ENCODE measurements at regions not wholly inside any gene's neighbourhood (a gene's known extent, or its start where the extent isn't known, plus 50 kb on each side); places are given as distances from the start of the nearest gene placed in this dataset.

DNA sequence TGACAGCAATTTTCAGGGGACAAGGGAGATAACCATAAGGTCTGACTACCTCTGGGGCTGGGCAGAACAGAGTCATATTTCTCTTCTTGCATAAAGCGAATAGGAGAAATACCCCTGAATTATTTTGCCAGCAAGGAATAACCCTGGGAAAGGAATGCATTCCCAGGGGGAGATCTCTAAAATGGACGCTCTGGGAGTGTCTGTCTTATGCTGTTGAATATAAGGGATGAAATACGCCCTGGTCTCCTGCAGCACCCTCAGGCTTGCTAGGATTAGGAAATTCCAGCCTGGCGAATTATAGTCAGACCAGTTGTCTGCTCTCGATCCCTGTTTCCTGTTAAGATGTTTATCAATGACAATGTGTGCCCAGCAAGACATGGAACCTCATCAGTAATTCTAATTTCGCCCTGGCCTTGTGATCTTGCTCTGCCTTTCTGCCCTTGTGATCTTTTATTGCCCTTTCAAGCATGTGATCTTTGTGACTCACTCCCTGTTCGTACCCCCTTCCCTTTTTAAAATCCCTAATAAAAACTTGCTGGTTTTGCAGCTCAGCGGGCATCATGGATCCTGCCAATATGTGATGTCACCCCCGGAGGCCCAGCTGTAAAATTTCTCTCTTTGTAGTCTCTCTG is 221.6 kb upstream of the HS3ST5 start:
- no peak for DNase-seq (ENCODE audit: low spot score)
- intact Hi-C loops (cut with DNase I): no loop called here

DNA sequence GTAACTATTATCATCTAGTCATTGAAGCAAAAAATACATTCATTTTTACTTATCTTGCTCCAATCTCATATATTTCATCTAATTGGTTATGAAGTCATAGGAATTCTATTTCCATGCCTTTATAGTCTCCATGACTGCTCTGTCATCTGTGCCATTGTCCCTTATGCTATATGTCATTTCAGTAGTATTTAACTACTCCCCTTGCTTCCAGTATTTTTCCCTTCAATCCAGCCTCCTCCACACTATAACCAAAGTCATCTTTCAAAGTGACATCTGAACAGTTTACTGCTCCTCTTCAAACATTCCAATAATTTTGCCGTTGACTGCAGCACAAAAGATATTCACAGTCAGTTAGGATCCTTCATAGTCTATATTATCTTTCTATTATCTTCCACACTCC is 216.6 kb upstream of the HS3ST5 start:
- intact Hi-C loops (cut with DNase I): no loop called here
- DNase-seq (ENCODE audit: low spot score): no peak

GRCh38 chr6:114558153-114558552 is 215.3 kb upstream of the HS3ST5 start:
- intact Hi-C loops (cut with DNase I): no loop called here

GRCh38 chr6:114556846-114557488 is 214.1 kb upstream of the HS3ST5 start:
- no peak for DNase-seq (ENCODE audit: low spot score)
- intact Hi-C loops (cut with DNase I): no loop called here

More at GRCh38 chr6:114558153-114558552, 215.3 kb upstream of the HS3ST5 start:
- no peak for DNase-seq (ENCODE audit: low spot score)

GRCh38 chr6:114550316-114550715 is 207.5 kb upstream of the HS3ST5 start:
- DNase-seq (ENCODE audit: low spot score): no peak
- intact Hi-C loops (cut with DNase I): no loop called here

GRCh38 chr6:114543696-114544095 is 200.9 kb upstream of the HS3ST5 start:
- DNase-seq (ENCODE audit: low spot score): no peak
- intact Hi-C loops (cut with DNase I): no loop called here

DNA sequence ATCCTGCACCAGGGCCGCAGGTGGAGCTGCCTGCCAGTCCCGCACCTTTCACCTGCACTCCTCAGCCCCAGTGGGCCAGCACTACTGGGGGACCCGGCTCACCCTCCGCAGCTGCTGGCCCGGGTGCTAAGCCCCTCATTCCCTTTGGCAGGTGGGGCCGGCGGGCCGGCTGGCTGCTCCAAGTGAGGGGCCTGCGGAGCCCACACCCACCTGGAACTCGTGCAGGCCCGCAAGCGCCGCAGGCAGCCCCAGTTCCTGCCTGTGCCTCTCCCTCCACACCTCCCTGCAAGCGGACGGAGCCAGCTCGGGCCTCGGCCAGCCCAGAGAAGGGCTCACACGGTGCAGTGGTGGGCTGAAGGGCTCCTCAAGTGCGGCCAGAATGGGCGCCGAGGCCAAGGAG is 199.0 kb upstream of the HS3ST5 start:
- DNase-seq (ENCODE audit: low spot score): no peak
- intact Hi-C loops (cut with DNase I): no loop called here

DNA sequence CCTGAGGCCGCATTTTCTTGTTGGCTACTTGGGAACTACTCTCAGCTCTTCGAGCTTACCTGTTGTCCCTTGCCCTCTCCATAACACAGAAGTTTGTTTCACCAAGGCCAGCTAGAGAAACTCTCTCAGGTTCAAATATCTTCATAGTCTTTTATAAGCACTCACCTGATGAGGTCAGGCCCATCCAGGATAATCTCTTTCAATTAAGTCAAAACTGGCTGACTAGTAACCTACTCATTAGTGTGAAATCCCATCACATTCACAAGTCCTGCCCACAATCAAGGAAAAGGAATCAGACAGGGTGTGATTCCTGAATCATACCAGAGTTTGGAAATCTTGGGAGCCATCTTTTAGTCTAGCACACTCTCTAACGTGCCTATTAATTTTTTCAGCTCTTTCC is 195.2 kb upstream of the HS3ST5 start:
- DNase-seq (ENCODE audit: low spot score): no peak
- intact Hi-C loops (cut with DNase I): no loop called here

- DNase-seq (ENCODE audit: low spot score): no peak
- intact Hi-C loops (cut with DNase I): no loop called here
Observed at GRCh38 chr6:114534813-114535212, 192.0 kb upstream of the HS3ST5 start.

- intact Hi-C loops (cut with DNase I): no loop called here
- no peak for DNase-seq (ENCODE audit: low spot score)
Observed at GRCh38 chr6:114524081-114524480, 181.3 kb upstream of the HS3ST5 start.

GRCh38 chr6:114523508-114523907 is 180.7 kb upstream of the HS3ST5 start:
- no peak for DNase-seq (ENCODE audit: low spot score)
- intact Hi-C loops (cut with DNase I): no loop called here

DNA sequence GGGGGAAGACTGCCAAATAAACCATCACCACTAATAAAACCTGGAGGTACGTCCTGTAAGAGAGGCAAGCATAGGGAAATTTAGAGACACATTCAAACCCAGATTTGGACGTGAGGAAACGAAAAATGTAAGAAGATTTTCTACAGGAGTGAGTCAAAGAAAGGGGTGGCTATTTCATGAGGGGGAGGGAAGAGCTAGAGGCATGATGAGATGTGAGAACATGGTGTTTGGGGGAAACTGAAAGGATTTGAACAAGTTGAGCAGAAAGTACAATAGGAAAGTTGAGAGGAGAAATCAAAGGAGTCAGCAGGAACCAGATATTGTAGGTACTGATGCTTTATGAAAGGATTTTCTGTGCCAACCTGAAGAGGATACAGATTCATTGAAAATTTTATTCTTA is 179.1 kb upstream of the HS3ST5 start:
- no peak for DNase-seq (ENCODE audit: low spot score)
- intact Hi-C loops (cut with DNase I): no loop called here

DNA sequence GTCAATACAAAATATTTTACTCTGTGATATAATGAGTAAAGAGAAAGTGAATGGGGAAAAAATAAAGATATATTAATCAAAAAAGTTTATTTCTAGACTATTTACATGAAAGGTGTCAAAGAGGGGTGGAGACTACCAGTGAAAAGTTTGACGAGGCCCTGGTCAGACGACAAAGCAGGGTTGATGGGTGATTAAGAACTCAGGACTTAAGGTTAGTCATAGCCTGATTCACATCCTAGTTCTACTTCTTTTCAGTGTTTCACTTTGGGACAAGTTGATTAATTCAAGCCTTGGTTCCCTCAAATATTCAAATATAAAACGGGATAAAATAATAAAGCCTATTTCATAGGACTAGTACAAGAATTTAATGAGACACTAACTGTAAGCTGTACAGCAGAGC is 178.2 kb upstream of the HS3ST5 start:
- no peak for DNase-seq (ENCODE audit: low spot score)
- intact Hi-C loops (cut with DNase I): no loop called here

- intact Hi-C loops (cut with DNase I): no loop called here
- DNase-seq (ENCODE audit: low spot score): no peak
Observed at GRCh38 chr6:114514170-114514569, 171.3 kb upstream of the HS3ST5 start.

DNA sequence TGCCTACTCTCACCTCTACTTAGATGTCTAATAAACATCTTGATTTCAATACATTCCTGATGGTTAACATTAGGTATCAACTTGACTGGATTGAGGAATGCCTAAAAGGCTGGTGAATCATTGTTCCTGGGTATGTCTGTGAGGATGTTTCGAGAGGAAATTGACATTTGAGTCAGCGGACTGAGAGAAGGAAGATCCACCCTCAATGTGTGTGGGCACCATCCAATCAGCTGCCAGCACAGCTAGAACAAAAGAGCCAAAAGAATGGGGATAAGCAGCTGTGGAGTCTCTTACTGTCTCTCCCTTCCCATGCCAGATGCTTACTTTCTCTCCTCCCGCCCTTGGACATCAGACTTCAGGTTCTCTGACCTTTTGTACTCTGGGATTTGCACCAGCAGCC is 128.6 kb upstream of the HS3ST5 start:
- intact Hi-C loops (cut with DNase I): no loop called here
- DNase-seq (ENCODE audit: low spot score): no peak

GRCh38 chr6:114467931-114468330 is 125.1 kb upstream of the HS3ST5 start:
- DNase-seq (ENCODE audit: low spot score): no peak
- intact Hi-C loops (cut with DNase I): no loop called here

GRCh38 chr6:114465511-114465910 is 122.7 kb upstream of the HS3ST5 start:
- intact Hi-C loops (cut with DNase I): no loop called here
- DNase-seq (ENCODE audit: low spot score): no peak

- intact Hi-C loops (cut with DNase I): no loop called here
- no peak for DNase-seq (ENCODE audit: low spot score)
Observed at GRCh38 chr6:114453737-114454276, 111.0 kb upstream of the HS3ST5 start.

DNA sequence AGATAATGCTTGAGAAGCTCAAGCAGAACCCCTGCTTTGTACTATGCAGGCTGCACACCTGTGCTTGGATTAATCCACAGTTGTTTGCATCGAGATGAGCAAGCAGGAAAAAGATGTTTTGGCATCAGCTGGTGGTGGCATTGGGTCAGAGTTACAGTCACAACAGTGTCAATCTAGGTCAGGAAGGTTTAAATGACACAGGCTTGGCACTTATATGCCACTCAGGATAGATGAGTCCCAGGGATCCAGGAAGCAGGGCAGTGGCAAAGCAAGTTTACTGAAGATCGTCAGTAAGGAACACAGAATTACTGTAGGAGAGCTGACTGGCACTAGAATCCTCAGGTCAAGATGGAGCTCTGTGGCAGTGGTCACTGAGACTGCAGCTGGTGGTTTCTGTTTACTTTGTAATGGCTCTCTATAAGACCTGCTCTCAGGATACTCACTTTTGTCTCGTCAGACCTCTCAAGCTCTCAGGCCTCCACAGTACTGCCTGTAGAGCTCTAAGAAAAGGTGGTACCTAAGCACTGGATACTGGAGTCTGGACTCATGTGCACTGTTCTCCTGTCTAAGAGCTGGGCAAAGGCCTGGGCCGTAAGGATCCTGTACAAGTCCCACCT is 110.1 kb upstream of the HS3ST5 start:
- no peak for DNase-seq (ENCODE audit: low spot score)
- intact Hi-C loops (cut with DNase I): no loop called here

DNA sequence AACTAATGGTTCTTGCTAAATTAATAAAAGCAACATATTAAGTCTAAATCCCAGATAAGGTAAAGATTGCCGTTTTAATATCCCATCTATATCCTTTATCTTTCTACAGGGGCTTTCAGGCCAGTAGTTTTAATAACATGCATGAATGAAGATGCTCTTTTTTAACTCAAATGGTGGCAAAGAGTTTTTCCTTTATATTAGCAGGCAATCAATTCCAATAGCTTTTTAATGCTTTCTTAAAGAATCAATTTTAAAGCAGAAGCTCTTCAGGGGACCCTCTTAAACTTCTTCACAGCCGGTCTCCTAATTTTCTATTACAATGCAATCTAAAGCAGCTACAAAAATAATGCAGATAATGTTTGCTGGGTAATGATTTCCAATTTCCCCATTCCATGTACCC is 107.8 kb upstream of the HS3ST5 start:
- intact Hi-C loops (cut with DNase I): no loop called here
- no peak for DNase-seq (ENCODE audit: low spot score)

GRCh38 chr6:114449659-114450058 is 106.8 kb upstream of the HS3ST5 start:
- no peak for DNase-seq (ENCODE audit: low spot score)
- intact Hi-C loops (cut with DNase I): no loop called here
